ENCODE measurements at regions not wholly inside any gene's neighbourhood (a gene's known extent, or its start where the extent isn't known, plus 50 kb on each side); places are given as distances from the start of the nearest gene placed in this dataset.

DNA sequence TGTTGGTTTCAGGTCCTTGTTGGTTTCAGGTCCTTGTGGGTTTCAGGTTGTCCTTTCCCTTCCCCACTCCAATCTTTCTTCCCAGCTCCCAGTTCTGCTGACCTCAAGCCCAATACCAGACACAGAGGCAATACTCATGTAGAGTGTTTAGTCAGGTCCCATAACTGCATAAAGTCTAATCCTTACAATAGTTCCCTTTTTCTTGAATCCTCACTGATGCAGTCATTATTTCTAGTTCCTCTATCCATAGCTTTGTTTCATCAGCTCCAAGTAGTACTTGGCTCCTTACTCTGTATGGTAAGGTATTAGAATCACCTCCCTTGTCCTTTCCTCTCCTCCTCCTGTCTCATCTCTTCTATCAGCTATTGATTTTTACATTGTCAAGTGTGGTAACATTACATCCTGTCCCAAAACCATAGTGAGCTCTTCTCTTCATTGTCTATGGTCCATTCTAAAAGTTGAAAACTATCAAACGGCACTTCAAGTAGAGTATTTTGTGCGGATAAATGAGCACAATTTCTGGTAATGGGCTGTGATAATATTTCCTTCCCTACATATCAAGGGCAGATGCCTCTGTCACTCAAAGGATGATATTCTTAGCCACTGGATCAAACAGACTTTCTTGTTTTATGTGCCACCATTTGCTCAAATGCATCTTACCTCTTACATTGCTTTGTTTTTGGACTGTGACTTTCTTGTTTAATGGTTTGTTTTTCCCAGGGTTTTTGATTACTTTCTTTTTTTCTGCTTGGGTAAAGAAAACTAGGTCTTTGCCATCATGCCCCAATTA, 57.2 kb upstream of the JDP2 start:
- no peak for DNase-seq (ENCODE audit: low read depth in 2 of 2)

DNA sequence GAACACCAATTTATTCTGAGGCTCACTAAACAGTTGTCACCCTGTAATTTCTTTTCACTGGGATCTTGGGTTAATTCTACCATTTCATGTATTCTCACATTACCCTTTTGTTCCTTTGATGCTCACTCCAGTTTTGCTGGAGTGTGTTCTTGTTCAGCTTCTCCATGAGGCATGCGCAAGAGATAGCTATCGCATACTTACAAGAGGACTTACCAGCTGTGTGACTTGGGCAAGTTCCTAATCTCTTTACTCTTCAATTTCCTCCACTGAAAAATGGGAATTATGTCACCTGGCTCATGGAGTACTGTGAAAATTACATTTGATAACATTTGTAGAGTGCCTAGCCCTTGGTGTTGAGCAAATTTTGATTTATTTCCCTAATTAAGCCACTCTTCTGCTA, 56.5 kb upstream of the JDP2 start:
- no peak for DNase-seq (ENCODE audit: low read depth in 2 of 2)

DNA sequence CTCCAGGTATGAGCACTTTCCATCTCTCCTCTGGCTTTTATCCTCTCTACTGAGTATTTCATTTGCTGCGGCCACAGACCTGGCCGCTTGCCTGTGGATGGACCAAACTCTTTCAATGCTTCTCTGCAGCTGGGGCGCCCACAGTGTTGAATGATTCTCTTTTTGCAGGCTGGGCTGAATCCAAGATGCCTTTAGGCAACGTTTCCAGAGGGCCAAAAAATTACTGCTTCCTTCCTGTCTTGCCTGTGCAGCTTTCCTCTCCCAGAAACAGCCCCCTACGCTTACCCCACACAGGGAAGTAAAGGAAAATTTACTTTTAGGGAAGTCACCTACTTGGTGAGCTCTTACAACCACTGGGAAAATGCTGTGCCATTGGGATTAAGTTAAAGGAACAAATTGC, 55.6 kb upstream of the JDP2 start:
- DNase-seq (ENCODE audit: low read depth in 2 of 2), result no peak

DNA sequence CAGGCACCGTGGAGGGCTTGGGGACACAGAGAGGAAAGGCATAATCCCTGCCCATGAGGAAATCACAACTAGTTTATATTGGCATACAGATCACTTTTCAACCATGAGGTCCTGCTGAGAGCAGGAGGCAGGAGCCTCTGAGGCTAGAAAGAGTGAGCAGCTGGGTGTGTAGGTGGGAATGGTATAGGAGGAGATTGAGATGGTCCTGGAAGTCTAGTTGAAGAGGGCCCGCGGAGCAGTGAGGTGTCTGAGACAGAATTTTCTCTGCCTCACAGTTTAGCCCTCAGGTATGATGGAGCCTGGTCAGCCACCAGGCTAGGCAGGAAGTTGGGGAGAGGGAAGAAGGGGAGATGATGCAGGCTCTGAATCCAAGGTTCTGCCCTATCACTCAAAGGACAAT, 54.7 kb upstream of the JDP2 start:
- DNase-seq (ENCODE audit: low read depth in 2 of 2), result no peak

DNA sequence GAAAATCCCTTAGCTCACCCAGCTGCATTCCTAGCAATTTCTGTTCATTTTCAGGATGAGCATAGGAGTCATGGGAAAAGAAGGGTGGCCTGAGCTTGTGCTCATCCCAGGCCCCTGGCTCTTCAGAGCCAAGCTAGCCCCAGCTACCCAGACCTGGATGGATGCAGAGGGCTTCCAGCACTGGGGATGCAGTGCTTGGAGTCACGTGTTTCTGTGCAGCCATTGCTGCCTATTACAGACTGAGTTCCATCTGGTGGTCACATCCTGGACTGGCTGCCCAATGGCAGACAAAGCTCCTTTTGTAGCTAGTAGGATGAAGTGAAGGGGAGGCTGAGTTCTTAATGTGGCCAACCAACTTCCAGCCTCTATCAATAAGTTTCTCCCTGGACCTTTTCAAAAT, 54.2 kb upstream of the JDP2 start:
- no peak for DNase-seq (ENCODE audit: low read depth in 2 of 2)

DNA sequence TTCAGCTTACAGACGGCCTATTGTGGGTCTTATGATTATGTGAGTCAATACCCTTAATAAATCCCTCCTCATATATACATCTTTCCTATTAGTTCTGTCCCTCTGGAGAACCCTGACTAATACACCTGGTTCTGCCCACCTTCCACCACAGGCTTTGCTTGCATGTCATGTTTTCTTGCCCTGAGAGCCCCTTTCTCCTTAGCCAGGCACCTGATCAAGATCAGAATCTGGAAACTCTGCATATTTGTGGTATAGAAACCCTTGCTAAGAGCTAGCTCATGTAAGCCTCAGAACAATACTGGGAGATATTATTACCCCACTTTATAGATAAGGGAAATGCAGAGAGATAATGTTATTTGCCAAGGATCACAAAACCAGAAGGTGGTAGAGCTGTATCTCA, 52.9 kb upstream of the JDP2 start:
- DNase-seq (ENCODE audit: low read depth in 2 of 2), result no peak

DNA sequence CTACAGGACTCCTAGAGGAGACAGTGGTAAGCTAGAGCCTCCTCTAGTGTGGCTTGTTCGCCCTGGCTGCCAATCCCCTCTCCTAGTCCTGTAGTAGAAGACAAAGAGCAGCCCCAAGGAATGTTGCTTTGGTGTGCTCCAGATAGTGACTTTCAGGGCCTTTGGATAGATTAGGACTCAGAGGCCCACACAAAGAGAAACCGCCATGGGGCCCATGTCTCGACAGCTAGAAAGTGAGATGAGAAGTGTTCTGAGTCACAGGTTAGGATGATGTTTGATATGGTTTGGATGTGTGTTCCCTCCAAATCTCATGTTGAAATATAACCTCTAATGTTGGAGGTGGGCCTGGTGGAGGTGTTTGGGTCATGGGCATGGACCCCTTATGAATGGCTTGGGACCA, 51.8 kb upstream of the JDP2 start:
- DNase-seq (ENCODE audit: low read depth in 2 of 2), result no peak

Measured in stimulated activated CD8-positive, alpha-beta memory T cell treated with anti-CD3 and anti-CD28 coated beads, Interleukin-7, amount 100 ng/mL, for 1 hour (primary cell).